ENCODE measurements at regions not wholly inside any gene's neighbourhood (a gene's known extent, or its start where the extent isn't known, plus 50 kb on each side); places are given as distances from the start of the nearest gene placed in this dataset.

GRCh38 chr14:101004954-101005353 lies 101.4 kb upstream of the RTL1 start:
- TF ChIP-seq, protein P1, sequence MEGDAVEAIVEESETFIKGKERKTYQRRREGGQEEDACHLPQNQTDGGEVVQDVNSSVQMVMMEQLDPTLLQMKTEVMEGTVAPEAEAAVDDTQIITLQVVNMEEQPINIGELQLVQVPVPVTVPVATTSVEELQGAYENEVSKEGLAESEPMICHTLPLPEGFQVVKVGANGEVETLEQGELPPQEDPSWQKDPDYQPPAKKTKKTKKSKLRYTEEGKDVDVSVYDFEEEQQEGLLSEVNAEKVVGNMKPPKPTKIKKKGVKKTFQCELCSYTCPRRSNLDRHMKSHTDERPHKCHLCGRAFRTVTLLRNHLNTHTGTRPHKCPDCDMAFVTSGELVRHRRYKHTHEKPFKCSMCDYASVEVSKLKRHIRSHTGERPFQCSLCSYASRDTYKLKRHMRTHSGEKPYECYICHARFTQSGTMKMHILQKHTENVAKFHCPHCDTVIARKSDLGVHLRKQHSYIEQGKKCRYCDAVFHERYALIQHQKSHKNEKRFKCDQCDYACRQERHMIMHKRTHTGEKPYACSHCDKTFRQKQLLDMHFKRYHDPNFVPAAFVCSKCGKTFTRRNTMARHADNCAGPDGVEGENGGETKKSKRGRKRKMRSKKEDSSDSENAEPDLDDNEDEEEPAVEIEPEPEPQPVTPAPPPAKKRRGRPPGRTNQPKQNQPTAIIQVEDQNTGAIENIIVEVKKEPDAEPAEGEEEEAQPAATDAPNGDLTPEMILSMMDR (IDR thresholded peaks at IDR 0.05; ENCODE audit: insufficient read depth, low read length, poor library complexity, severe bottlenecking): no peak
- no peak for TF ChIP-seq EZH2phosphoT487 (conservative IDR thresholded peaks at IDR 0.05; ENCODE audit: low read length)
